WTC11 (cell line): ENCODE measurements at regions not wholly inside any gene's neighbourhood (a gene's known extent, or its start where the extent isn't known, plus 50 kb on each side); places are given as distances from the start of the nearest gene placed in this dataset.
A peak's percentile ranks its signal among the peaks of the same experiment; 100 is the strongest.

ENCODE experiments used
- ATAC-seq: fragments of 200-7000 bp; cut with Tn5 transposase; 2 replicates; pipeline ENCODE4 v1.10.0; 2021; ENCODE audit warnings: mild to moderate bottlenecking, moderate library complexity
- CTCF ChIA-PET: fragments of 300-600 bp; sonication (Branson Sonifier 250); formaldehyde crosslinking; loops from one replicate; lab custom pipeline; 2021; ENCODE audit warnings: antibody characterized with exemption; lab: Charles Lee
- POLR2A ChIA-PET: fragments of 350-600 bp; sonication (Branson Sonifier 250); formaldehyde crosslinking; loops from one replicate; lab custom pipeline; 2021; ENCODE audit warnings: antibody characterized with exemption; lab: Charles Lee
- DNase-seq: peaks from one replicate; pipeline ENCODE4 v3.0.0; 2021; ENCODE audit warnings: low spot score
- H3K27ac Mint-ChIP-seq: 2 replicates; pipeline ENCODE4 v1.8.0; 2021; ENCODE audit warnings: mixed read lengths
- H3K27me3 Mint-ChIP-seq: 2 replicates; pipeline ENCODE4 v1.8.0; 2021; ENCODE audit warnings: low read depth, mild to moderate bottlenecking, moderate library complexity, mixed read lengths
- H3K36me3 Mint-ChIP-seq: 2 replicates; pipeline ENCODE4 v1.8.0; 2021; ENCODE audit warnings: mixed read lengths
- H3K4me1 Mint-ChIP-seq: 2 replicates; pipeline ENCODE4 v1.8.0; 2022; ENCODE audit warnings: mixed read lengths
- H3K4me3 Mint-ChIP-seq: 2 replicates; pipeline ENCODE4 v1.8.0; 2021; ENCODE audit warnings: mild to moderate bottlenecking, moderate library complexity, mixed read lengths
- H3K9me3 Mint-ChIP-seq: 2 replicates; pipeline ENCODE4 v1.8.0; 2021; ENCODE audit warnings: mixed read lengths
- FOXP1 ChIP-seq: sonication (generic); formaldehyde crosslinking; IDR thresholded peaks from 2 replicates; pipeline ENCODE4 v1.8.0; 2022; ENCODE audit warnings: missing genetic modification reagents, mild to moderate bottlenecking, moderate library complexity, borderline replicate concordance
- GABPB1 ChIP-seq: sonication (generic); formaldehyde crosslinking; IDR thresholded peaks from 2 replicates; pipeline ENCODE4 v1.8.1; 2023; ENCODE audit warnings: mild to moderate bottlenecking, missing genetic modification reagents
- NR1H2 ChIP-seq: sonication (generic); formaldehyde crosslinking; IDR thresholded peaks from 2 replicates; pipeline ENCODE4 v1.9.0; 2021; ENCODE audit warnings: mild to moderate bottlenecking, moderate library complexity, missing genetic modification reagents
- NR2C2 ChIP-seq: sonication (generic); formaldehyde crosslinking; IDR thresholded peaks from 2 replicates; pipeline ENCODE4 v1.8.0; 2022; ENCODE audit warnings: mild to moderate bottlenecking, missing genetic modification reagents
- NR3C1 ChIP-seq: sonication (generic); formaldehyde crosslinking; conservative IDR thresholded peaks from 2 replicates; pipeline ENCODE4 v1.8.1; 2023; ENCODE audit warnings: low read depth, mild to moderate bottlenecking, missing genetic modification reagents
- RORB ChIP-seq: fragments of 250-450 bp; sonication (Bioruptor Pico); IDR thresholded peaks from 2 replicates; pipeline ENCODE4 v1.9.0; 2021; ENCODE audit warnings: mild to moderate bottlenecking
- SP1 ChIP-seq: sonication (generic); formaldehyde crosslinking; conservative IDR thresholded peaks from 2 replicates; pipeline ENCODE4 v1.8.1; 2022; ENCODE audit warnings: missing genetic modification reagents
- ZNF138 ChIP-seq: sonication (generic); formaldehyde crosslinking; conservative IDR thresholded peaks from 2 replicates; pipeline ENCODE4 v1.8.1; 2022; ENCODE audit warnings: mild to moderate bottlenecking, moderate library complexity, missing genetic modification reagents
- TF ChIP-seq, protein P1 (sequence below): sonication (generic); formaldehyde crosslinking; IDR thresholded peaks from 2 replicates; pipeline ENCODE4 v1.8.1; 2023; ENCODE audit warnings: mild to moderate bottlenecking, missing genetic modification reagents, moderate library complexity
- TF ChIP-seq, protein P2 (sequence below): sonication (generic); formaldehyde crosslinking; IDR thresholded peaks from 2 replicates; pipeline ENCODE4 v1.8.1; 2022; ENCODE audit warnings: missing genetic modification reagents, borderline replicate concordance
- TF ChIP-seq, protein P3 (sequence below): sonication (generic); formaldehyde crosslinking; IDR thresholded peaks from 2 replicates; pipeline ENCODE4 v1.8.1; 2022; ENCODE audit warnings: low read depth, missing genetic modification reagents, borderline replicate concordance
- TF ChIP-seq, protein P4 (sequence below): sonication (generic); formaldehyde crosslinking; IDR thresholded peaks from 2 replicates; pipeline ENCODE4 v1.8.1; 2023; ENCODE audit warnings: mild to moderate bottlenecking, missing genetic modification reagents, borderline replicate concordance
- TF ChIP-seq, protein P5 (sequence below): sonication (generic); formaldehyde crosslinking; IDR thresholded peaks from 2 replicates; pipeline ENCODE4 v1.8.0; 2023; ENCODE audit warnings: missing genetic modification reagents, mild to moderate bottlenecking, borderline replicate concordance
- TF ChIP-seq, protein P6 (sequence below): fragments of 250-450 bp; sonication (Bioruptor Pico); IDR thresholded peaks from 2 replicates; pipeline ENCODE4 v1.9.0; 2021; ENCODE audit warnings: mild to moderate bottlenecking
- TF ChIP-seq, protein P7 (sequence below): sonication (generic); formaldehyde crosslinking; IDR thresholded peaks from 2 replicates; pipeline ENCODE4 v1.8.1; 2022; ENCODE audit warnings: low read depth, mild to moderate bottlenecking, moderate library complexity, missing genetic modification reagents, borderline replicate concordance

DNA sequence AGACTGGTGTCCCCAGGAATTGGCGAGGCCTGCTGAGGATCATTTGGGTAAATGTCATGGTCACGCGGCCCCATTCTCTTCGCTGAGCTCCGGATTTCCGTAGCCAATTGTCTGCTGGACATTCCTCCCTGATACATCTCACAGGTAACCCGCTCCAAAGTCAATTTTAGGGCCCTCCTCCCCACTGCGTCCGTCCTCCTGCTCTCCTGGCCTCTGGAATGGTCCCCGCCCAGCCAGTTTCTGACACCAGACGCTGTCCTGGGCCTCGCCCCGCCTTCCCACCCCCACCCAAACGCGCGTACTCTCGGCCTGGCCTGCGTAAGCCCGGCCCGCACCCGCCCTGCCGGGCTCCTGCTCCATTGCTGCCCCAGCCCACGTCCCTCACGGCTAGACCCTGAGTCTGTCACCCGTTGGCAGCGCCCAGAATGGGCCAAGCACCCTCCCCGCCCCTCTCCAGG, 202.0 kb downstream of the AUH start:
- ChIA-PET POLR2A (no interaction called here), CTCF (interaction anchor here (0.9 kb wide), 1 partner anchor 70 kb away, joined by 3 read pairs; no protein-coding TSS in a partner anchor)
- DNase-seq (no peak), ATAC-seq (peak; percentile 50)
- Mint-ChIP-seq H3K4me1 (peaks cover 21% of the 10 kb centered on the region), H3K27me3 (peaks cover 4% of the 10 kb centered on the region; the same call in 1 of the 2 replicates), H3K27ac (no peak overlapping the region), H3K36me3 (no peaks in the 10 kb centered on the region), H3K4me3 (no peak overlapping the region)
- TF ChIP-seq, protein P1, sequence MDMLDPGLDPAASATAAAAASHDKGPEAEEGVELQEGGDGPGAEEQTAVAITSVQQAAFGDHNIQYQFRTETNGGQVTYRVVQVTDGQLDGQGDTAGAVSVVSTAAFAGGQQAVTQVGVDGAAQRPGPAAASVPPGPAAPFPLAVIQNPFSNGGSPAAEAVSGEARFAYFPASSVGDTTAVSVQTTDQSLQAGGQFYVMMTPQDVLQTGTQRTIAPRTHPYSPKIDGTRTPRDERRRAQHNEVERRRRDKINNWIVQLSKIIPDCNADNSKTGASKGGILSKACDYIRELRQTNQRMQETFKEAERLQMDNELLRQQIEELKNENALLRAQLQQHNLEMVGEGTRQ (CRISPR knock-in tag): no peak
- no peak for TF ChIP-seq ZNF138 (CRISPR knock-in tag)
- no peak for TF ChIP-seq NR1H2 (CRISPR knock-in tag)
- no peak for TF ChIP-seq NR2C2
- no peak for TF ChIP-seq GABPB1 (CRISPR knock-in tag)
- TF ChIP-seq FOXP1 (CRISPR knock-in tag): no peak
- TF ChIP-seq SP1 (CRISPR knock-in tag): no peak
- TF ChIP-seq, protein P2, sequence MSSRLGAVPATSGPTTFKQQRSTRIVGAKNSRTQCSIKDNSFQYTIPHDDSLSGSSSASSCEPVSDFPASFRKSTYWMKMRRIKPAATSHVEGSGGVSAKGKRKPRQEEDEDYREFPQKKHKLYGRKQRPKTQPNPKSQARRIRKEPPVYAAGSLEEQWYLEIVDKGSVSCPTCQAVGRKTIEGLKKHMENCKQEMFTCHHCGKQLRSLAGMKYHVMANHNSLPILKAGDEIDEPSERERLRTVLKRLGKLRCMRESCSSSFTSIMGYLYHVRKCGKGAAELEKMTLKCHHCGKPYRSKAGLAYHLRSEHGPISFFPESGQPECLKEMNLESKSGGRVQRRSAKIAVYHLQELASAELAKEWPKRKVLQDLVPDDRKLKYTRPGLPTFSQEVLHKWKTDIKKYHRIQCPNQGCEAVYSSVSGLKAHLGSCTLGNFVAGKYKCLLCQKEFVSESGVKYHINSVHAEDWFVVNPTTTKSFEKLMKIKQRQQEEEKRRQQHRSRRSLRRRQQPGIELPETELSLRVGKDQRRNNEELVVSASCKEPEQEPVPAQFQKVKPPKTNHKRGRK (CRISPR knock-in tag): 0 out of 2 replicates have a peak, but pooled peaks have one; percentile 52
- TF ChIP-seq RORB (CRISPR knock-in tag): no peak
- TF ChIP-seq, all 79 proteins: peak for 1
- H3K9me3 Mint-ChIP-seq: no peaks in the 10 kb centered on the region

DNA sequence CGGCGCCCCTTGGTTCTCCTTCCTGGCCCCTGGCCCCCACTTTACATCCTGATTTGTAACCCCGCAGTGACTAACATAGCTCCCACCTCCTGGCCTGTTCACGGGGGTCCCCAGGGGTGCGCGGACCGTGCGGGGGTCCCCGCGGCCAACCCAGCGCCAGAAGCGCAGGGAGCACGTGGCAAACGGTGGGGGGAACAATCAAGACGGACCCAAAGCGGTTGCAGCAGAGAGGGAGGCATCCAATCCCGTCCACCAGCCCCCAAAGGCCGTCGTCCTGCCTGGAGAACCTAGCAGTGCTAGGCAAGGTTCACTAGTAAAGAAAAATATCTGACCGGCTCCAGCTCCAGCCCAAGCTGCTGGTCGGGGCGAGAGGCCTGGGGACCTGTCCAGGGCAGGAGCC, 201.5 kb downstream of the AUH start:
- TF ChIP-seq, protein P3, sequence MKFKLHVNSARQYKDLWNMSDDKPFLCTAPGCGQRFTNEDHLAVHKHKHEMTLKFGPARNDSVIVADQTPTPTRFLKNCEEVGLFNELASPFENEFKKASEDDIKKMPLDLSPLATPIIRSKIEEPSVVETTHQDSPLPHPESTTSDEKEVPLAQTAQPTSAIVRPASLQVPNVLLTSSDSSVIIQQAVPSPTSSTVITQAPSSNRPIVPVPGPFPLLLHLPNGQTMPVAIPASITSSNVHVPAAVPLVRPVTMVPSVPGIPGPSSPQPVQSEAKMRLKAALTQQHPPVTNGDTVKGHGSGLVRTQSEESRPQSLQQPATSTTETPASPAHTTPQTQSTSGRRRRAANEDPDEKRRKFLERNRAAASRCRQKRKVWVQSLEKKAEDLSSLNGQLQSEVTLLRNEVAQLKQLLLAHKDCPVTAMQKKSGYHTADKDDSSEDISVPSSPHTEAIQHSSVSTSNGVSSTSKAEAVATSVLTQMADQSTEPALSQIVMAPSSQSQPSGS (CRISPR knock-in tag): no peak
- TF ChIP-seq, protein P4, sequence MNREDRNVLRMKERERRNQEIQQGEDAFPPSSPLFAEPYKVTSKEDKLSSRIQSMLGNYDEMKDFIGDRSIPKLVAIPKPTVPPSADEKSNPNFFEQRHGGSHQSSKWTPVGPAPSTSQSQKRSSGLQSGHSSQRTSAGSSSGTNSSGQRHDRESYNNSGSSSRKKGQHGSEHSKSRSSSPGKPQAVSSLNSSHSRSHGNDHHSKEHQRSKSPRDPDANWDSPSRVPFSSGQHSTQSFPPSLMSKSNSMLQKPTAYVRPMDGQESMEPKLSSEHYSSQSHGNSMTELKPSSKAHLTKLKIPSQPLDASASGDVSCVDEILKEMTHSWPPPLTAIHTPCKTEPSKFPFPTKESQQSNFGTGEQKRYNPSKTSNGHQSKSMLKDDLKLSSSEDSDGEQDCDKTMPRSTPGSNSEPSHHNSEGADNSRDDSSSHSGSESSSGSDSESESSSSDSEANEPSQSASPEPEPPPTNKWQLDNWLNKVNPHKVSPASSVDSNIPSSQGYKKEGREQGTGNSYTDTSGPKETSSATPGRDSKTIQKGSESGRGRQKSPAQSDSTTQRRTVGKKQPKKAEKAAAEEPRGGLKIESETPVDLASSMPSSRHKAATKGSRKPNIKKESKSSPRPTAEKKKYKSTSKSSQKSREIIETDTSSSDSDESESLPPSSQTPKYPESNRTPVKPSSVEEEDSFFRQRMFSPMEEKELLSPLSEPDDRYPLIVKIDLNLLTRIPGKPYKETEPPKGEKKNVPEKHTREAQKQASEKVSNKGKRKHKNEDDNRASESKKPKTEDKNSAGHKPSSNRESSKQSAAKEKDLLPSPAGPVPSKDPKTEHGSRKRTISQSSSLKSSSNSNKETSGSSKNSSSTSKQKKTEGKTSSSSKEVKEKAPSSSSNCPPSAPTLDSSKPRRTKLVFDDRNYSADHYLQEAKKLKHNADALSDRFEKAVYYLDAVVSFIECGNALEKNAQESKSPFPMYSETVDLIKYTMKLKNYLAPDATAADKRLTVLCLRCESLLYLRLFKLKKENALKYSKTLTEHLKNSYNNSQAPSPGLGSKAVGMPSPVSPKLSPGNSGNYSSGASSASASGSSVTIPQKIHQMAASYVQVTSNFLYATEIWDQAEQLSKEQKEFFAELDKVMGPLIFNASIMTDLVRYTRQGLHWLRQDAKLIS (CRISPR knock-in tag): no peak
- TF ChIP-seq, protein P5, sequence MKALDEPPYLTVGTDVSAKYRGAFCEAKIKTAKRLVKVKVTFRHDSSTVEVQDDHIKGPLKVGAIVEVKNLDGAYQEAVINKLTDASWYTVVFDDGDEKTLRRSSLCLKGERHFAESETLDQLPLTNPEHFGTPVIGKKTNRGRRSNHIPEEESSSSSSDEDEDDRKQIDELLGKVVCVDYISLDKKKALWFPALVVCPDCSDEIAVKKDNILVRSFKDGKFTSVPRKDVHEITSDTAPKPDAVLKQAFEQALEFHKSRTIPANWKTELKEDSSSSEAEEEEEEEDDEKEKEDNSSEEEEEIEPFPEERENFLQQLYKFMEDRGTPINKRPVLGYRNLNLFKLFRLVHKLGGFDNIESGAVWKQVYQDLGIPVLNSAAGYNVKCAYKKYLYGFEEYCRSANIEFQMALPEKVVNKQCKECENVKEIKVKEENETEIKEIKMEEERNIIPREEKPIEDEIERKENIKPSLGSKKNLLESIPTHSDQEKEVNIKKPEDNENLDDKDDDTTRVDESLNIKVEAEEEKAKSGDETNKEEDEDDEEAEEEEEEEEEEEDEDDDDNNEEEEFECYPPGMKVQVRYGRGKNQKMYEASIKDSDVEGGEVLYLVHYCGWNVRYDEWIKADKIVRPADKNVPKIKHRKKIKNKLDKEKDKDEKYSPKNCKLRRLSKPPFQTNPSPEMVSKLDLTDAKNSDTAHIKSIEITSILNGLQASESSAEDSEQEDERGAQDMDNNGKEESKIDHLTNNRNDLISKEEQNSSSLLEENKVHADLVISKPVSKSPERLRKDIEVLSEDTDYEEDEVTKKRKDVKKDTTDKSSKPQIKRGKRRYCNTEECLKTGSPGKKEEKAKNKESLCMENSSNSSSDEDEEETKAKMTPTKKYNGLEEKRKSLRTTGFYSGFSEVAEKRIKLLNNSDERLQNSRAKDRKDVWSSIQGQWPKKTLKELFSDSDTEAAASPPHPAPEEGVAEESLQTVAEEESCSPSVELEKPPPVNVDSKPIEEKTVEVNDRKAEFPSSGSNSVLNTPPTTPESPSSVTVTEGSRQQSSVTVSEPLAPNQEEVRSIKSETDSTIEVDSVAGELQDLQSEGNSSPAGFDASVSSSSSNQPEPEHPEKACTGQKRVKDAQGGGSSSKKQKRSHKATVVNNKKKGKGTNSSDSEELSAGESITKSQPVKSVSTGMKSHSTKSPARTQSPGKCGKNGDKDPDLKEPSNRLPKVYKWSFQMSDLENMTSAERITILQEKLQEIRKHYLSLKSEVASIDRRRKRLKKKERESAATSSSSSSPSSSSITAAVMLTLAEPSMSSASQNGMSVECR (CRISPR knock-in tag): no peak
- TF ChIP-seq, protein P6, sequence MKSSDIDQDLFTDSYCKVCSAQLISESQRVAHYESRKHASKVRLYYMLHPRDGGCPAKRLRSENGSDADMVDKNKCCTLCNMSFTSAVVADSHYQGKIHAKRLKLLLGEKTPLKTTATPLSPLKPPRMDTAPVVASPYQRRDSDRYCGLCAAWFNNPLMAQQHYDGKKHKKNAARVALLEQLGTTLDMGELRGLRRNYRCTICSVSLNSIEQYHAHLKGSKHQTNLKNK (CRISPR knock-in tag): no peak
- TF ChIP-seq, protein P7, sequence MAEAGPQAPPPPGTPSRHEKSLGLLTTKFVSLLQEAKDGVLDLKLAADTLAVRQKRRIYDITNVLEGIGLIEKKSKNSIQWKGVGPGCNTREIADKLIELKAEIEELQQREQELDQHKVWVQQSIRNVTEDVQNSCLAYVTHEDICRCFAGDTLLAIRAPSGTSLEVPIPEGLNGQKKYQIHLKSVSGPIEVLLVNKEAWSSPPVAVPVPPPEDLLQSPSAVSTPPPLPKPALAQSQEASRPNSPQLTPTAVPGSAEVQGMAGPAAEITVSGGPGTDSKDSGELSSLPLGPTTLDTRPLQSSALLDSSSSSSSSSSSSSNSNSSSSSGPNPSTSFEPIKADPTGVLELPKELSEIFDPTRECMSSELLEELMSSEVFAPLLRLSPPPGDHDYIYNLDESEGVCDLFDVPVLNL (CRISPR knock-in tag): no peak
- TF ChIP-seq NR3C1 (CRISPR knock-in tag): no peak
- TF ChIP-seq, all 79 proteins: peak for 0
- ATAC-seq (no peak; the same call in 1 of the 2 replicates), DNase-seq (no peak)
- peaks cover 4% of the 10 kb centered on the region; the same call in 1 of the 2 replicates for H3K27me3 Mint-ChIP-seq
- H3K36me3 Mint-ChIP-seq: no peaks in the 10 kb centered on the region
- no peak overlapping the region for H3K27ac Mint-ChIP-seq
- POLR2A ChIA-PET: no interaction called here
- no peaks in the 10 kb centered on the region for H3K9me3 Mint-ChIP-seq
- peaks cover 21% of the 10 kb centered on the region for H3K4me1 Mint-ChIP-seq
- H3K4me3 Mint-ChIP-seq: no peak overlapping the region
- CTCF ChIA-PET: interaction anchor here (0.6 to 0.9 kb wide), 2 partner anchors 71 to 123 kb away, joined by 3 to 4 read pairs; no protein-coding TSS in a partner anchor
